SK-N-SH (cell line): ENCODE measurements at regions not wholly inside any gene's neighbourhood (a gene's known extent, or its start where the extent isn't known, plus 50 kb on each side); places are given as distances from the start of the nearest gene placed in this dataset.

Experiments
- CTCF ChIA-PET: fragments of 300-600, 350-600 bp; formaldehyde crosslinking; extraction: SDS; loops from one replicate; lab custom pipeline; 2021; lab: Yijun Ruan, JAX
- POLR2A ChIA-PET: fragments of 350-600 bp; sonication (Branson Sonifier 250); formaldehyde crosslinking; extraction: SDS; loops from one replicate; lab custom pipeline; 2020; ENCODE audit warnings: antibody characterized with exemption, inconsistent platforms; lab: Yijun Ruan, JAX
- DNase-seq: peaks from one replicate; pipeline ENCODE4 v3.0.0; 2012
- H2AFZ ChIP-seq: fragments of 200-600 bp; sonication (generic); 2 replicates; pipeline ENCODE4 v1.8.1; 2016; ENCODE audit warnings: antibody characterized with exemption, mild to moderate bottlenecking, low read depth
- H3F3A ChIP-seq: fragments of 200-600 bp; sonication (generic); replicated peaks from 2 replicates; pipeline ENCODE3; 2016; ENCODE audit warnings: antibody characterized with exemption, mild to moderate bottlenecking; ENCODE audit not compliant: insufficient read depth
- H3K27ac ChIP-seq, 2 experiments: fragments of 200-500 bp in 1 of 2; fragments of 200-600 bp in 1 of 2; sonication (Bioruptor generic) in 1 of 2; sonication (generic), shearing (Covaris generic) in 1 of 2; 2 replicates each; pipeline versions ENCODE4 v1.5.1 to v1.6.1; 2014 to 2016; ENCODE audit warnings: low read depth in 2 of 2, inconsistent platforms in 1 of 2, low read length in 1 of 2, mild to moderate bottlenecking in 1 of 2, mixed read lengths in 1 of 2
- H3K27me3 ChIP-seq: fragments of 200-600 bp; sonication (generic), shearing (Covaris generic); 2 replicates; pipeline ENCODE4 v1.6.1; 2016; ENCODE audit warnings: mixed run types; ENCODE audit not compliant: insufficient read depth
- H3K36me3 ChIP-seq, 2 experiments: fragments of 200-500 bp in 1 of 2; fragments of 200-600 bp in 1 of 2; sonication (Bioruptor generic) in 1 of 2; sonication (generic) in 1 of 2; replicated peaks in 1 of 2; 2 replicates each; pipeline versions ENCODE3 to v1.5.1; 2014 to 2016; ENCODE audit warnings: low read length in 1 of 2, mild to moderate bottlenecking in 1 of 2; ENCODE audit not compliant: insufficient read depth in 2 of 2, control insufficient read depth in 1 of 2
- H3K4me1 ChIP-seq, 2 experiments: fragments of 200-500 bp in 1 of 2; fragments of 200-600 bp in 1 of 2; sonication (Bioruptor generic) in 1 of 2; sonication (generic), shearing (Covaris generic) in 1 of 2; 2 replicates each; pipeline versions ENCODE4 v1.5.1 to v1.6.1; 2014 to 2016; ENCODE audit warnings: low read depth in 1 of 2, low read length in 1 of 2, mixed run types in 1 of 2; ENCODE audit not compliant: insufficient read depth in 2 of 2, control insufficient read depth in 1 of 2
- H3K4me2 ChIP-seq: fragments of 200-600 bp; sonication (generic), shearing (Covaris generic); 2 replicates; pipeline ENCODE4 v1.6.1; 2017; ENCODE audit warnings: mixed run types
- H3K4me3 ChIP-seq, 2 experiments: fragments of 200-500 bp in 1 of 2; fragments of 200-600 bp in 1 of 2; sonication (Bioruptor generic) in 1 of 2; sonication (generic), shearing (Covaris generic) in 1 of 2; 2 replicates each; pipeline versions ENCODE4 v1.5.1 to v1.8.1; 2014 to 2016; ENCODE audit warnings: low read depth in 2 of 2, inconsistent platforms in 1 of 2, low read length in 1 of 2, mild to moderate bottlenecking in 1 of 2, mixed read lengths in 1 of 2, moderate library complexity in 1 of 2
- H3K79me2 ChIP-seq: fragments of 200-600 bp; sonication (generic); 2 replicates; pipeline ENCODE4 v1.8.1; 2017; ENCODE audit warnings: mild to moderate bottlenecking; ENCODE audit not compliant: insufficient read depth
- H3K9ac ChIP-seq: fragments of 200-600 bp; sonication (generic); 2 replicates; pipeline ENCODE4 v1.6.1; 2017; ENCODE audit warnings: mixed run types
- H3K9me2 ChIP-seq: fragments of 200-600 bp; sonication (generic); 2 replicates; pipeline ENCODE4 v1.6.1; 2017; ENCODE audit warnings: mixed run types
- H3K9me3 ChIP-seq: fragments of 200-600 bp; sonication (generic); 2 replicates; pipeline ENCODE4 v1.6.1; 2017; ENCODE audit warnings: mixed run types, mild to moderate bottlenecking, moderate library complexity
- H4K20me1 ChIP-seq: fragments of 200-600 bp; sonication (generic); 2 replicates; pipeline ENCODE4 v1.6.1; 2017; ENCODE audit warnings: mild to moderate bottlenecking, mixed run types; ENCODE audit not compliant: insufficient read depth
- CHD2 ChIP-seq: fragments of 150-350 bp; IDR thresholded peaks from 2 replicates; pipeline ENCODE4 v1.6.1; 2018; ENCODE audit warnings: low read length; ENCODE audit not compliant: partially characterized antibody
- EP300 ChIP-seq, 2 experiments: IDR thresholded peaks; 2 replicates each; pipeline versions ENCODE4 v1.4.0 to v1.6.1; 2012; ENCODE audit warnings: borderline replicate concordance in 1 of 2, low read depth in 1 of 2, low read length in 1 of 2
- FOXM1 ChIP-seq: IDR thresholded peaks from 2 replicates; pipeline ENCODE4 v1.4.0; 2012; ENCODE audit warnings: low read depth, mild to moderate bottlenecking
- GABPA ChIP-seq: IDR thresholded peaks from 2 replicates; pipeline ENCODE4 v1.4.0; 2012; ENCODE audit warnings: low read depth, mild to moderate bottlenecking
- GATA2 ChIP-seq: sonication (generic); formaldehyde crosslinking; IDR thresholded peaks from 2 replicates; pipeline ENCODE4 v1.5.0; 2020; ENCODE audit warnings: mild to moderate bottlenecking, missing genetic modification reagents
- JUND ChIP-seq: IDR thresholded peaks from 2 replicates; pipeline ENCODE4 v1.4.0; 2012
- MAX ChIP-seq: IDR thresholded peaks from 2 replicates; pipeline ENCODE4 v1.4.0; 2012; ENCODE audit warnings: low read depth
- RAD21 ChIP-seq: IDR thresholded peaks from 2 replicates; pipeline ENCODE4 v1.6.1; 2012; ENCODE audit warnings: mild to moderate bottlenecking, low read length
- RFX5 ChIP-seq: IDR thresholded peaks from 2 replicates; pipeline ENCODE4 v1.6.1; 2012; ENCODE audit warnings: mild to moderate bottlenecking, improper control_type of control experiment, low read length
- SMC3 ChIP-seq: IDR thresholded peaks from 2 replicates; pipeline ENCODE4 v1.6.1; 2012; ENCODE audit warnings: low read depth, low read length, improper control_type of control experiment
- USF2 ChIP-seq: fragments of 150-350 bp; IDR thresholded peaks from 2 replicates; pipeline ENCODE4 v1.6.1; 2017; ENCODE audit warnings: antibody characterized with exemption, low read length, low read depth, borderline replicate concordance
- ZBTB33 ChIP-seq: IDR thresholded peaks from 2 replicates; pipeline ENCODE4 v1.4.0; 2012; ENCODE audit warnings: low read depth, borderline replicate concordance
- WGBS: methylation state at CpG from one replicate; pipeline ENCODE4 v1.1.6; 2017; ENCODE audit warnings: low lambda C conversion rate; 5-methylcytosine and 5-hydroxymethylcytosine counted together

- no peaks in the 10 kb centered on the region for H3K9me2 ChIP-seq
- no peak for DNase-seq
- no peak overlapping the region for H3K9ac ChIP-seq
- H3F3A ChIP-seq = no peaks in the 10 kb centered on the region
- no peaks in the 10 kb centered on the region for H3K79me2 ChIP-seq
- H2AFZ ChIP-seq = no peak overlapping the region
- H3K4me3 ChIP-seq = no peak overlapping the region
- no peak overlapping the region for H3K27ac ChIP-seq
- CTCF ChIA-PET = interaction anchor here (0.7 kb wide), 1 partner anchor 45 kb away, joined by 3 read pairs; no protein-coding TSS in a partner anchor
- H3K36me3 ChIP-seq = no peaks in the 10 kb centered on the region
- WGBS = 68% methylated on average over 4 of the region's 4 CpGs
- TF ChIP-seq CHD2 = no peak
- no peak for TF ChIP-seq GATA2 (CRISPR knock-in tag)
- TF ChIP-seq RAD21 = no peak
- no peak for TF ChIP-seq ZBTB33
- TF ChIP-seq EP300 (IDR thresholded peaks at IDR 0.05; ENCODE audit: borderline replicate concordance in 1 of 2, low read depth in 1 of 2, low read length in 1 of 2) = no peak
- TF ChIP-seq JUND = no peak
- TF ChIP-seq MAX = no peak
- H3K4me2 ChIP-seq = no peak overlapping the region
- peaks cover 0 to 13% of the 10 kb centered on the region in 2 experiments; a peak in 1 of 4 replicates for H3K4me1 ChIP-seq
- no peaks in the 10 kb centered on the region for H4K20me1 ChIP-seq
- H3K27me3 ChIP-seq = no peaks in the 10 kb centered on the region
- no peaks in the 10 kb centered on the region for H3K9me3 ChIP-seq
- POLR2A ChIA-PET = no interaction called here
Observed at GRCh38 chr19:31173991-31174390, 175.2 kb downstream of the TSHZ3 start.

GRCh38 chr19:31171936-31172335 is 177.3 kb downstream of the TSHZ3 start:
- no peak for DNase-seq
- no peaks in the 10 kb centered on the region for H3K79me2 ChIP-seq
- peaks cover 0 to 13% of the 10 kb centered on the region in 2 experiments; a peak in 1 of 4 replicates for H3K4me1 ChIP-seq
- no peak overlapping the region for H3K4me2 ChIP-seq
- no peaks in the 10 kb centered on the region for H3K27me3 ChIP-seq
- H4K20me1 ChIP-seq = no peaks in the 10 kb centered on the region
- H3K9me3 ChIP-seq = no peaks in the 10 kb centered on the region
- H3K4me3 ChIP-seq = no peak overlapping the region
- H3K9ac ChIP-seq = no peak overlapping the region
- CTCF ChIA-PET = interaction anchor here (1.2 kb wide), 1 partner anchor 22 kb away, joined by 3 read pairs; no protein-coding TSS in a partner anchor
- H3K9me2 ChIP-seq = no peaks in the 10 kb centered on the region
- WGBS = 57% methylated on average over 4 of the region's 4 CpGs
- no peak for TF ChIP-seq RFX5
- H3F3A ChIP-seq = no peaks in the 10 kb centered on the region
- no peaks in the 10 kb centered on the region for H3K36me3 ChIP-seq
- H2AFZ ChIP-seq = no peak overlapping the region
- POLR2A ChIA-PET = no interaction called here
- H3K27ac ChIP-seq = no peak overlapping the region

- H2AFZ ChIP-seq = no peak overlapping the region
- no peak overlapping the region for H3K4me3 ChIP-seq
- ChIA-PET POLR2A (no interaction called here), CTCF (no interaction called here)
- 28% methylated on average over 2 of the region's 2 CpGs for WGBS
- no peak overlapping the region for H3K4me2 ChIP-seq
- peaks cover 0 to 21% of the 10 kb centered on the region in 2 experiments; a peak in 2 of 4 replicates for H3K4me1 ChIP-seq
- no peaks in the 10 kb centered on the region for H3K36me3 ChIP-seq
- DNase-seq = no peak
- H3K9me2 ChIP-seq = no peaks in the 10 kb centered on the region
- H3K9me3 ChIP-seq = no peaks in the 10 kb centered on the region
- no peaks in the 10 kb centered on the region for H3K79me2 ChIP-seq
- H3K27ac ChIP-seq = no peak overlapping the region
- no peaks in the 10 kb centered on the region for H4K20me1 ChIP-seq
- H3K27me3 ChIP-seq = no peaks in the 10 kb centered on the region
- H3F3A ChIP-seq = no peaks in the 10 kb centered on the region
- TF ChIP-seq USF2 (no peak), GABPA (no peak), SMC3 (no peak), FOXM1 (no peak)
- H3K9ac ChIP-seq = no peak overlapping the region
Observed at GRCh38 chr19:31170046-31170445, 179.2 kb downstream of the TSHZ3 start.
